Transverse colon (tissue), 4 donors: ENCODE measurements at regions not wholly inside any gene's neighbourhood (a gene's known extent, or its start where the extent isn't known, plus 50 kb on each side); places are given as distances from the start of the nearest gene placed in this dataset.

Experiments used
- DNase-seq: peaks from one replicate; pipeline ENCODE4 v3.0.0-alpha.2; 2019
- H3K27ac ChIP-seq, 4 donors: fragments of 200-600 bp; sonication (generic); 2 replicates each; pipeline ENCODE4 v1.5.1; 2016 to 2018; ENCODE audit warnings: inconsistent platforms in 4 of 4
- H3K27me3 ChIP-seq: fragments of 200-600 bp; sonication (generic); 2 replicates; pipeline ENCODE4 v1.5.1; 2017; ENCODE audit warnings: inconsistent platforms
- H3K36me3 ChIP-seq, 4 donors: fragments of 200-600 bp; sonication (generic); 2 replicates each; pipeline ENCODE4 v1.5.1; 2017 to 2019; ENCODE audit warnings: inconsistent platforms in 4 of 4
- H3K4me1 ChIP-seq, 4 donors: fragments of 200-600 bp; sonication (generic); 2 replicates each; pipeline ENCODE4 v1.5.1; 2017 to 2020; ENCODE audit warnings: inconsistent platforms in 4 of 4
- H3K4me3 ChIP-seq, 4 donors: fragments of 200-600 bp; sonication (generic); 1 replicate in 1 of 4; 2 replicates in 3 of 4; pipeline versions ENCODE4 v1.5.1 to v1.6.1; 2017 to 2019; ENCODE audit warnings: inconsistent platforms in 4 of 4
- H3K9me3 ChIP-seq, 2 donors: fragments of 200-600 bp; sonication (generic); 2 replicates each; pipeline ENCODE4 v1.5.1; 2017 to 2019; ENCODE audit warnings: inconsistent platforms in 2 of 2
- EP300 ChIP-seq: sonication (generic); formaldehyde crosslinking; IDR thresholded peaks from one replicate; pipeline ENCODE4 v1.6.1; 2017; ENCODE audit warnings: antibody characterized with exemption, low read depth
- POLR2A ChIP-seq: fragments of 450-650 bp; IDR thresholded peaks from one replicate; pipeline ENCODE4 v1.6.1; 2016; ENCODE audit warnings: antibody characterized with exemption, mild to moderate bottlenecking, moderate library complexity
- POLR2AphosphoS5 ChIP-seq, 3 donors: sonication (generic); formaldehyde crosslinking; IDR thresholded peaks; one replicate each; pipeline ENCODE4 v1.6.1; 2016; ENCODE audit warnings: antibody characterized with exemption in 3 of 3
- WGBS, 2 donors: methylation state at CpG; one replicate each; pipeline ENCODE4 v1.1.5; 2018; ENCODE audit warnings: low coverage in 1 of 2; 5-methylcytosine and 5-hydroxymethylcytosine counted together
- in situ Hi-C, 4 donors: fragments of 200-750 bp; cut with MboI; loops; one replicate each; pipeline versions ENCODE4 v1.15.0 to v1.15.1; 2017; ENCODE audit warnings: low sequenced_read_pairs in 3 of 4, low pct_ligation_motif_present in 1 of 4, low pct_unique_long_range_greater_than_20kb in 1 of 4
- intact Hi-C: fragments of 100-400 bp; cut with DNase I; formaldehyde crosslinking; loops from one replicate; pipeline ENCODE4 v1.15.1; 2023; ENCODE audit warnings: low total_unique reads
- TF ChIP-seq, protein P1 (sequence below), 5 experiments: fragments of 200-600 bp in 3 of 5; fragments of 450-650 bp in 2 of 5; sonication (generic) in 3 of 5; IDR thresholded peaks; 1 replicate in 2 of 5; 2 replicates in 3 of 5; pipeline ENCODE4 v1.5.1; 2016 to 2017; ENCODE audit warnings: antibody characterized with exemption in 5 of 5, inconsistent platforms in 3 of 5, mild to moderate bottlenecking in 2 of 5, moderate library complexity in 1 of 5

DNA sequence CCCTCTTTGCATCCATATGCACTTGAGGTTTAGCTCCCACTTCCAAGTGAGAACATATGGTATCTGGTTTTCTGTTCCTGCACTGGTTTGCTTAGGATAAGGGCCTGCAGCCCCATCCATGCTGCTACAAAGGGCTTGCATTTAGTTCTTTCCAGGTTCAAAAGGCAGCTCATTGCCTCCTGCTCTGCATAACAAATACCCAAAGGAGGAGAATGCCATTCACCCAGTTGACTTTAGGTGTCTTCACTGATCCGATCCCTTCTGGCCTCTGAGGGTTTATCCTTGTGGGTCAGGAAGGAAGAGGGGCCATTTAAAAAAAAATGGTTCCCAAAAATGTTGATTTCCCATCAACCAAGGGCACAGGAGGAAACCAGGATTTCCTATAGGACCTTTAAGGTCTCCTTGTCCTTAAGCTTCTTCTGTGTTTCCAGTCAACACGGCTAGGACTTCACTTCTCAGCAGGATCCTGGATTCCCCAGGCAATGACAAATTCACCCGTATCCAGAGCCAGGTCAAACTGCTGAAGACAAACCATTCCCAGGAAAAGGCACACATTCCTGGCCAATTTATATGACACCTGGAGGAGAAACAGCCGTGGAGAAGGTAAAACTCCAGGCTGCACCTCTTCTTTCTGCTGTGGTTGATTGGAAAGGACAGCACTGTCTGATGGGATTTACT lies 447.7 kb upstream of the CDH4 start:
- Histone ChIP-seq H3K9me3 (no peaks in the 10 kb centered on the region), H3K36me3 (no peaks in the 10 kb centered on the region), H3K27ac (no peak overlapping the region), H3K4me1 (no peaks in the 10 kb centered on the region), H3K4me3 (no peak overlapping the region), H3K27me3 (no peaks in the 10 kb centered on the region)
- TF ChIP-seq, protein P1, sequence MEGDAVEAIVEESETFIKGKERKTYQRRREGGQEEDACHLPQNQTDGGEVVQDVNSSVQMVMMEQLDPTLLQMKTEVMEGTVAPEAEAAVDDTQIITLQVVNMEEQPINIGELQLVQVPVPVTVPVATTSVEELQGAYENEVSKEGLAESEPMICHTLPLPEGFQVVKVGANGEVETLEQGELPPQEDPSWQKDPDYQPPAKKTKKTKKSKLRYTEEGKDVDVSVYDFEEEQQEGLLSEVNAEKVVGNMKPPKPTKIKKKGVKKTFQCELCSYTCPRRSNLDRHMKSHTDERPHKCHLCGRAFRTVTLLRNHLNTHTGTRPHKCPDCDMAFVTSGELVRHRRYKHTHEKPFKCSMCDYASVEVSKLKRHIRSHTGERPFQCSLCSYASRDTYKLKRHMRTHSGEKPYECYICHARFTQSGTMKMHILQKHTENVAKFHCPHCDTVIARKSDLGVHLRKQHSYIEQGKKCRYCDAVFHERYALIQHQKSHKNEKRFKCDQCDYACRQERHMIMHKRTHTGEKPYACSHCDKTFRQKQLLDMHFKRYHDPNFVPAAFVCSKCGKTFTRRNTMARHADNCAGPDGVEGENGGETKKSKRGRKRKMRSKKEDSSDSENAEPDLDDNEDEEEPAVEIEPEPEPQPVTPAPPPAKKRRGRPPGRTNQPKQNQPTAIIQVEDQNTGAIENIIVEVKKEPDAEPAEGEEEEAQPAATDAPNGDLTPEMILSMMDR (IDR thresholded peaks at IDR 0.05): no peak
- TF ChIP-seq POLR2AphosphoS5 (IDR thresholded peaks at IDR 0.05): no peak
- TF ChIP-seq POLR2A: no peak
- TF ChIP-seq EP300: no peak
- intact Hi-C loops: no loop called here
- WGBS, 2 donors: 54 to 68% methylated on average over 3 to 4 of the region's 4 CpGs
- in situ Hi-C loops: no loop called here
- DNase-seq: no peak

DNA sequence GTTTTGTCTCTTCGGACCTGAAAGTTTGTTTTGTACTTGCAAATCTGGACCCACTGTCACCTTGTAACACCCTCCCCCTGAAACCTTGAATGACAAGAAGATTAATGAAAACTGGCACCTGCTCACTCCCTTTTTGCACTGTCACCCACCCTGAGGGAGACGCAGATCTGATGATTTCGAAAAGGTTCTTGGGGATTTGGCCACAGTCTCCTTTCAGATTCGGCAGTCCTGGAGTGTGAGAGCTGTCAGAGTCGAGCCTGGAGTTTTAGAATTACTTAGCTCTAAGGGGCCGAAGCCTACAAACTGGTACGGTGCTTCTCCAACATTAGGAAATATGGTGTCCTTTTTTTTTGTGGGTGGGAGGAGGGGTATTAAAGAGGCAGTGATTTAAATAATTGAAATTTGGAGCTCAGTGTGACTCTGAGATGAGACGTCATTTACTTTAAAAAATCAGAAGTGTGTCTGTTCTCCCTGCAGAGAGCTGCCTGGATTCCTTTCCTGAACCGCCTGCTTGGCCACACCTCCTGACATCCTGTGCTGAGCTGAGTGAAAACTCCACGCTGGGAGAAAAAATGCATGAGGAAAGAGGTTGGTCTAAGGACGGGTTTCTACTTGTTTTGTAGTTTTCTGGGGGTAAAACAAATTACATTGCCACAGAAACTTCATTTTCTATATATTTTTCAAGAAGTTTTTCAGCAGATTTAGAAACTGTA lies 447.0 kb upstream of the CDH4 start:
- H3K27me3 ChIP-seq: no peaks in the 10 kb centered on the region
- H3K27ac ChIP-seq: no peak overlapping the region
- H3K9me3 ChIP-seq: no peaks in the 10 kb centered on the region
- H3K4me3 ChIP-seq: no peak overlapping the region
- WGBS, 2 donors: 28 to 29% methylated on average over 10 to 11 of the region's 11 CpGs
- intact Hi-C loops: no loop called here
- H3K36me3 ChIP-seq: no peaks in the 10 kb centered on the region
- in situ Hi-C loops: no loop called here
- DNase-seq: no peak
- H3K4me1 ChIP-seq: no peaks in the 10 kb centered on the region
- TF ChIP-seq, protein P1 (IDR thresholded peaks at IDR 0.05): no peak
- TF ChIP-seq POLR2A (no peak), EP300 (no peak), POLR2AphosphoS5 (IDR thresholded peaks at IDR 0.05) (no peak)

- Histone ChIP-seq H3K36me3 (no peaks in the 10 kb centered on the region), H3K9me3 (no peaks in the 10 kb centered on the region), H3K4me3 (no peak overlapping the region), H3K27ac (no peak overlapping the region), H3K27me3 (no peaks in the 10 kb centered on the region), H3K4me1 (no peaks in the 10 kb centered on the region)
- 83 to 87% methylated on average over 3 to 6 of the region's 6 CpGs for WGBS, 2 donors
- intact Hi-C loops (no loop called here), in situ Hi-C loops (no loop called here)
- TF ChIP-seq, protein P1 (IDR thresholded peaks at IDR 0.05): no peak
- no peak for TF ChIP-seq POLR2A
- TF ChIP-seq POLR2AphosphoS5 (IDR thresholded peaks at IDR 0.05): no peak
- no peak for TF ChIP-seq EP300
- DNase-seq: no peak
Observed at GRCh38 chr20:60806354-60806753, 445.7 kb upstream of the CDH4 start.

- Histone ChIP-seq H3K9me3 (no peaks in the 10 kb centered on the region), H3K27me3 (no peaks in the 10 kb centered on the region), H3K27ac (no peak overlapping the region), H3K4me1 (no peaks in the 10 kb centered on the region), H3K4me3 (no peak overlapping the region), H3K36me3 (no peaks in the 10 kb centered on the region)
- DNase-seq: no peak
- WGBS, 2 donors: 40 to 95% methylated on average over 1 to 5 of the region's 5 CpGs
- intact Hi-C loops (no loop called here), in situ Hi-C loops (no loop called here)
- no peak for TF ChIP-seq EP300
- TF ChIP-seq POLR2AphosphoS5 (IDR thresholded peaks at IDR 0.05): no peak
- TF ChIP-seq, protein P1 (IDR thresholded peaks at IDR 0.05): no peak
- no peak for TF ChIP-seq POLR2A
Observed at GRCh38 chr20:60806824-60807223, 445.2 kb upstream of the CDH4 start.
